GM23338 (cell line): ENCODE measurements at regions not wholly inside any gene's neighbourhood (a gene's known extent, or its start where the extent isn't known, plus 50 kb on each side); places are given as distances from the start of the nearest gene placed in this dataset.
"Not testable (repeated sequence)": the region's sequence is repeated elsewhere in the genome, so short reads cannot be mapped to it uniquely, and the experiment has no call there.

Source experiments
- ATAC-seq: fragments of 200-7000 bp; cut with Tn5 transposase; 3 replicates; pipeline ENCODE4 v1.9.1; 2020
- DNase-seq: peaks from one replicate; pipeline ENCODE4 v3.0.0-alpha.2; 2015; ENCODE audit warnings: low spot score
- H2AFZ ChIP-seq: fragments of 200-600 bp; sonication (generic); 2 replicates; pipeline ENCODE4 v1.8.0; 2016; ENCODE audit warnings: antibody characterized with exemption, mild to moderate bottlenecking, moderate library complexity
- H3F3A ChIP-seq: fragments of 200-600 bp; sonication (generic); replicated peaks from 2 replicates; pipeline ENCODE4 v1.8.0; 2017; ENCODE audit warnings: antibody characterized with exemption, mixed run types, low read depth
- H3K27ac ChIP-seq: fragments of 200-600 bp; sonication (generic); 2 replicates; pipeline ENCODE4 v1.6.1; 2016; ENCODE audit warnings: low read depth
- H3K27me3 ChIP-seq: fragments of 200-600 bp; sonication (generic); 2 replicates; pipeline ENCODE4 v1.8.0; 2016; ENCODE audit warnings: mild to moderate bottlenecking, mixed run types, moderate library complexity; ENCODE audit not compliant: insufficient read depth
- H3K36me3 ChIP-seq: fragments of 200-600 bp; sonication (generic); 2 replicates; pipeline ENCODE4 v1.8.0; 2016; ENCODE audit warnings: mild to moderate bottlenecking; ENCODE audit not compliant: insufficient read depth
- H3K4me1 ChIP-seq: fragments of 200-600 bp; sonication (generic); 2 replicates; pipeline ENCODE4 v1.8.0; 2016; ENCODE audit warnings: mild to moderate bottlenecking, moderate library complexity; ENCODE audit not compliant: insufficient read depth
- H3K4me2 ChIP-seq: fragments of 200-600 bp; sonication (generic); 2 replicates; pipeline ENCODE4 v1.7.1; 2017; ENCODE audit warnings: mixed run types
- H3K4me3 ChIP-seq: fragments of 200-600 bp; sonication (generic); 2 replicates; pipeline ENCODE4 v1.6.1; 2016; ENCODE audit warnings: mixed run types
- H3K79me2 ChIP-seq: fragments of 200-600 bp; sonication (generic); replicated peaks from 2 replicates; pipeline ENCODE4 v1.8.0; 2017; ENCODE audit warnings: mild to moderate bottlenecking; ENCODE audit not compliant: insufficient read depth
- H3K9me2 ChIP-seq: fragments of 200-600 bp; sonication (generic); 2 replicates; pipeline ENCODE4 v1.8.0; 2017; ENCODE audit not compliant: insufficient read depth
- H4K20me1 ChIP-seq: fragments of 200-600 bp; sonication (generic); replicated peaks from 2 replicates; pipeline ENCODE4 v1.8.0; 2017; ENCODE audit warnings: mild to moderate bottlenecking; ENCODE audit not compliant: insufficient read depth
- H3K27ac Mint-ChIP-seq: 2 replicates; pipeline ENCODE4 v1.8.0; 2020; ENCODE audit warnings: inconsistent platforms, mild to moderate bottlenecking, moderate library complexity, mixed read lengths
- H3K27me3 Mint-ChIP-seq: 3 replicates; pipeline ENCODE4 v1.8.0; 2022; ENCODE audit warnings: low read depth, mild to moderate bottlenecking, moderate library complexity, mixed read lengths, inconsistent platforms; ENCODE audit not compliant: insufficient read depth, poor library complexity
- H3K36me3 Mint-ChIP-seq: 3 replicates; pipeline ENCODE4 v1.8.0; 2021; ENCODE audit warnings: low read depth, mild to moderate bottlenecking, inconsistent platforms, moderate library complexity, mixed read lengths
- H3K4me1 Mint-ChIP-seq: 3 replicates; pipeline ENCODE4 v1.8.0; 2020; ENCODE audit warnings: mild to moderate bottlenecking, inconsistent platforms, mixed read lengths
- H3K4me3 Mint-ChIP-seq: 3 replicates; pipeline ENCODE4 v1.8.0; 2021; ENCODE audit warnings: moderate library complexity, mild to moderate bottlenecking, inconsistent platforms, mixed read lengths
- H3K9me3 Mint-ChIP-seq: 3 replicates; pipeline ENCODE4 v1.8.0; 2020; ENCODE audit warnings: moderate library complexity, mild to moderate bottlenecking, inconsistent platforms, mixed read lengths
- CREB1 ChIP-seq: fragments of 250-450 bp; sonication (Bioruptor Pico); IDR thresholded peaks from 2 replicates; pipeline ENCODE4 v1.5.0; 2020; ENCODE audit warnings: low read depth, mild to moderate bottlenecking, moderate library complexity
- ETS1 ChIP-seq: IDR thresholded peaks from 2 replicates; pipeline ENCODE4 v1.6.1; 2016; ENCODE audit warnings: antibody characterized with exemption
- EZH2phosphoT487 ChIP-seq: fragments of 200-600 bp; sonication (generic); IDR thresholded peaks from one replicate; pipeline ENCODE4 v1.8.1; 2018; ENCODE audit warnings: antibody characterized with exemption; ENCODE audit not compliant: unreplicated experiment
- JUNB ChIP-seq: IDR thresholded peaks from one replicate; pipeline ENCODE4 v1.6.1; 2016; ENCODE audit warnings: antibody characterized with exemption; ENCODE audit not compliant: unreplicated experiment
- REST ChIP-seq: IDR thresholded peaks from one replicate; pipeline ENCODE4 v1.6.1; 2018; ENCODE audit warnings: antibody characterized with exemption; ENCODE audit not compliant: unreplicated experiment
- ZNF114 ChIP-seq: fragments of 250-450 bp; sonication (Bioruptor Pico); IDR thresholded peaks from 2 replicates; pipeline ENCODE4 v1.5.0; 2020; ENCODE audit warnings: mild to moderate bottlenecking, moderate library complexity
- ZNF331 ChIP-seq: fragments of 250-450 bp; sonication (Bioruptor Pico); IDR thresholded peaks from 2 replicates; pipeline ENCODE4 v1.5.0; 2020; ENCODE audit warnings: low read depth, mild to moderate bottlenecking, moderate library complexity
- ZNF462 ChIP-seq: fragments of 250-450 bp; sonication (Bioruptor Pico); IDR thresholded peaks from 2 replicates; pipeline ENCODE4 v1.5.0; 2020; ENCODE audit warnings: mild to moderate bottlenecking, moderate library complexity
- TF ChIP-seq, protein P1 (sequence below), 2 experiments: fragments of 200-600 bp in 1 of 2; sonication (generic) in 1 of 2; conservative IDR thresholded peaks; 2 replicates each; pipeline versions ENCODE4 v1.5.1 to v1.6.1; 2016 to 2017; ENCODE audit warnings: antibody characterized with exemption in 2 of 2, low read depth in 2 of 2, mild to moderate bottlenecking in 2 of 2, moderate library complexity in 1 of 2

DNA sequence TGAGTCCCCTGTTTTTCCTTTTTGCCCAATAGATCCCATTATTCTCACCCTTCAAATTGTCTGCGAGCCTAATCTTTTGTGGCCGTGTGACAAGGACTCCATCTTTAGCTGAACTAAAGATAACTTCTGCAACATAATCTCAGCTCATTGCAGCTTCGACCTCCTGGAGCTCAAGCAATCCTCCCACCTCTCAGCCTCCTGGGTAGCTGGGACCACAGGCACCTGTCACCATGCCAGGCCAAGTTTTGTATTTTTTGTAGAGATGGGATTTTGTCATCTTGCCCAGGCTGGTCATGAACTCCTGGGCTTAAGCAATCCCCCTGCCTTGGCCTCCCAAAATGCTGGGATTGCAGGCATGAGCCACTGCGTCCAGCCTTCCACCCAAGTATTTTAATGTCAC lies 161.0 kb downstream of the GJA1 start (continued):
- no peak for TF ChIP-seq ZNF331
- TF ChIP-seq CREB1 (CRISPR knock-in tag): no peak

DNA sequence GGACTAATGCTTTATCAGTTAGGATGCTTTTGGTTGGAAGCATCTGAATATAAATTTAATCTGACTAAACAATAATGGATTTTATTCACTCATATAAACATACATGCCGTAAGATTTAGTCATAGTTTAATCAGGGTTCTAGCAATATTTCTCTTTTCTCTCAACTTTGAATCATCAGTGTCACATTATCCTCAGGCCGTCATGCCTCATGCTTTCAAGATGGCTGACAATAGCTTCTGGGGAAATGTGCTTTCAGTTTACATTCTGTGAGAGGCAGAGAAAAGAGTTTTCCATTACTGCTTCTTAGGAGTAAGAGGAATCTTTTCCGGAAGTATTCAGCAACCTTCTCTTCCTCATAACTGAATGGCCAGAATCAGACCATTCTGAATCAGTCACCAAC lies 162.2 kb downstream of the GJA1 start:
- Histone ChIP-seq H4K20me1 (no peaks in the 10 kb centered on the region), H3K4me3 (no peak overlapping the region), H3K36me3 (no peaks in the 10 kb centered on the region), H2AFZ (peak overlapping the region; percentile 50; the same call in 1 of the 2 replicates), H3K79me2 (no peaks in the 10 kb centered on the region), H3F3A (no peaks in the 10 kb centered on the region), H3K4me2 (no peak overlapping the region), H3K4me1 (no peaks in the 10 kb centered on the region), H3K27ac (no peak overlapping the region), H3K27me3 (no peaks in the 10 kb centered on the region), H3K9me2 (no peaks in the 10 kb centered on the region)
- Mint-ChIP-seq H3K27me3 (no peaks in the 10 kb centered on the region), H3K9me3 (no peaks in the 10 kb centered on the region), H3K27ac (no peak overlapping the region), H3K36me3 (no peaks in the 10 kb centered on the region), H3K4me1 (peaks cover 3% of the 10 kb centered on the region; the same call in 1 of the 3 replicates), H3K4me3 (no peak overlapping the region)
- no peak for DNase-seq
- no peak for ATAC-seq
- TF ChIP-seq ZNF114 (no peak), JUNB (no peak), REST (no peak), EZH2phosphoT487 (no peak), CREB1 (CRISPR knock-in tag) (no peak), ZNF462 (CRISPR knock-in tag) (no peak), ETS1 (no peak)
- TF ChIP-seq, protein P1, sequence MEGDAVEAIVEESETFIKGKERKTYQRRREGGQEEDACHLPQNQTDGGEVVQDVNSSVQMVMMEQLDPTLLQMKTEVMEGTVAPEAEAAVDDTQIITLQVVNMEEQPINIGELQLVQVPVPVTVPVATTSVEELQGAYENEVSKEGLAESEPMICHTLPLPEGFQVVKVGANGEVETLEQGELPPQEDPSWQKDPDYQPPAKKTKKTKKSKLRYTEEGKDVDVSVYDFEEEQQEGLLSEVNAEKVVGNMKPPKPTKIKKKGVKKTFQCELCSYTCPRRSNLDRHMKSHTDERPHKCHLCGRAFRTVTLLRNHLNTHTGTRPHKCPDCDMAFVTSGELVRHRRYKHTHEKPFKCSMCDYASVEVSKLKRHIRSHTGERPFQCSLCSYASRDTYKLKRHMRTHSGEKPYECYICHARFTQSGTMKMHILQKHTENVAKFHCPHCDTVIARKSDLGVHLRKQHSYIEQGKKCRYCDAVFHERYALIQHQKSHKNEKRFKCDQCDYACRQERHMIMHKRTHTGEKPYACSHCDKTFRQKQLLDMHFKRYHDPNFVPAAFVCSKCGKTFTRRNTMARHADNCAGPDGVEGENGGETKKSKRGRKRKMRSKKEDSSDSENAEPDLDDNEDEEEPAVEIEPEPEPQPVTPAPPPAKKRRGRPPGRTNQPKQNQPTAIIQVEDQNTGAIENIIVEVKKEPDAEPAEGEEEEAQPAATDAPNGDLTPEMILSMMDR (conservative IDR thresholded peaks at IDR 0.05; ENCODE audit: low read depth in 2 of 2): no peak

- H3K4me1 Mint-ChIP-seq: not testable (repeated sequence)
Observed at GRCh38 chr6:121599331-121599730, 163.9 kb downstream of the GJA1 start.

More at GRCh38 chr6:121599331-121599730, 163.9 kb downstream of the GJA1 start:
- H3K27ac Mint-ChIP-seq, H3K4me2 ChIP-seq, H3K4me3 Mint-ChIP-seq, H3K4me3 ChIP-seq, H3F3A ChIP-seq, H3K79me2 ChIP-seq, H3K27me3 ChIP-seq, H3K9me2 ChIP-seq, H3K4me1 ChIP-seq, H3K9me3 Mint-ChIP-seq, H2AFZ ChIP-seq, ATAC-seq, DNase-seq, H3K27ac ChIP-seq, H3K36me3 ChIP-seq, H3K36me3 Mint-ChIP-seq, H4K20me1 ChIP-seq, H3K27me3 Mint-ChIP-seq: not testable (repeated sequence)
